ENCODE measurements at regions not wholly inside any gene's neighbourhood (a gene's known extent, or its start where the extent isn't known, plus 50 kb on each side); places are given as distances from the start of the nearest gene placed in this dataset.

GRCh38 chr1:99546432-99547416 is 99.2 kb upstream of the PALMD start:
- 85 to 87% methylated on average over 3 of the region's 3 CpGs for WGBS, 2 donors
- DNase-seq = no peak
- no peak for TF ChIP-seq CTCF (IDR thresholded peaks at IDR 0.05)
- no peak for TF ChIP-seq POLR2A (IDR thresholded peaks at IDR 0.05)
- intact Hi-C loops (cut with DNase I) = no loop called here
- Histone ChIP-seq H3K4me1 (no peaks in the 10 kb centered on the region), H3K9me3 (no peaks in the 10 kb centered on the region), H3K27me3 (no peaks in the 10 kb centered on the region), H3K36me3 (no peaks in the 10 kb centered on the region), H3K4me3 (replicated peaks in 1 of 3) (no peak overlapping the region), H3K27ac (no peak overlapping the region)

- H3K36me3 ChIP-seq = no peaks in the 10 kb centered on the region
- no peak overlapping the region for H3K4me3 ChIP-seq (replicated peaks in 1 of 3)
- WGBS, 2 donors = 17 to 27% methylated on average over 3 of the region's 3 CpGs
- no peaks in the 10 kb centered on the region for H3K4me1 ChIP-seq
- TF ChIP-seq CTCF (IDR thresholded peaks at IDR 0.05) = no peak
- TF ChIP-seq POLR2A (IDR thresholded peaks at IDR 0.05) = no peak
- H3K9me3 ChIP-seq = no peaks in the 10 kb centered on the region
- no peak overlapping the region for H3K27ac ChIP-seq
- H3K27me3 ChIP-seq = no peaks in the 10 kb centered on the region
- DNase-seq = peak; percentile 39 to 43
- intact Hi-C loops (cut with DNase I) = no loop called here
Measured at GRCh38 chr1:99548943-99549605, 96.8 kb upstream of the PALMD start.

- TF ChIP-seq CTCF (IDR thresholded peaks at IDR 0.05) (no peak), POLR2A (IDR thresholded peaks at IDR 0.05) (no peak)
- 89 to 92% methylated on average over 9 of the region's 9 CpGs for WGBS, 2 donors
- Histone ChIP-seq H3K9me3 (no peaks in the 10 kb centered on the region), H3K27me3 (no peaks in the 10 kb centered on the region), H3K36me3 (no peaks in the 10 kb centered on the region), H3K4me3 (replicated peaks in 1 of 3) (no peak overlapping the region), H3K4me1 (no peaks in the 10 kb centered on the region), H3K27ac (no peak overlapping the region)
- DNase-seq = no peak
- intact Hi-C loops (cut with DNase I) = no loop called here
Measured at GRCh38 chr1:99550198-99550597, 95.7 kb upstream of the PALMD start.

- no peaks in the 10 kb centered on the region for H3K36me3 ChIP-seq
- no peaks in the 10 kb centered on the region for H3K4me1 ChIP-seq
- TF ChIP-seq CTCF (IDR thresholded peaks at IDR 0.05) = no peak
- no peak for TF ChIP-seq POLR2A (IDR thresholded peaks at IDR 0.05)
- no peaks in the 10 kb centered on the region for H3K9me3 ChIP-seq
- H3K27me3 ChIP-seq = no peaks in the 10 kb centered on the region
- intact Hi-C loops (cut with DNase I) = no loop called here
- no peak for DNase-seq
- no peak overlapping the region for H3K27ac ChIP-seq
- 87% methylated on average over 2 of the region's 2 CpGs for WGBS, 2 donors
- H3K4me3 ChIP-seq (replicated peaks in 1 of 3) = no peak overlapping the region
Measured at GRCh38 chr1:99551812-99552614, 93.9 kb upstream of the PALMD start.

Data from thyroid gland (tissue), 4 donors.